Stomach (tissue), 4 donors: ENCODE measurements at regions not wholly inside any gene's neighbourhood (a gene's known extent, or its start where the extent isn't known, plus 50 kb on each side); places are given as distances from the start of the nearest gene placed in this dataset.

Source experiments
- CTCF ChIP-seq, 7 experiments: fragments of 450-650 bp in 4 of 7; fragments of 200-600 bp in 3 of 7; sonication (generic) in 3 of 7; IDR thresholded peaks; one replicate each; pipeline ENCODE4 v1.5.1; 2016 to 2019; ENCODE audit warnings: antibody characterized with exemption in 7 of 7, control low read depth in 2 of 7, mild to moderate bottlenecking in 1 of 7
- POLR2AphosphoS5 ChIP-seq, 3 donors: sonication (generic); formaldehyde crosslinking; IDR thresholded peaks; one replicate each; pipeline ENCODE4 v1.6.1; 2016; ENCODE audit warnings: antibody characterized with exemption in 3 of 3

GRCh38 chrX:130994671-130995070, 63.5 kb upstream of the ARHGAP36 start:
- TF ChIP-seq CTCF (IDR thresholded peaks at IDR 0.05) (peak in 3 of 7 experiments; percentile 12 to 20 (median 15)), POLR2AphosphoS5 (IDR thresholded peaks at IDR 0.05) (no peak)
